ENCODE measurements at regions not wholly inside any gene's neighbourhood (a gene's known extent, or its start where the extent isn't known, plus 50 kb on each side); places are given as distances from the start of the nearest gene placed in this dataset.

- no peaks in the 10 kb centered on the region for H3K4me1 ChIP-seq
- no peaks in the 10 kb centered on the region for H3K9me3 ChIP-seq
- H3K27me3 ChIP-seq: no peaks in the 10 kb centered on the region
- TF ChIP-seq POLR2A (IDR thresholded peaks at IDR 0.05) (no peak), CTCF (IDR thresholded peaks at IDR 0.05) (no peak)
- DNase-seq: no peak
- intact Hi-C loops (cut with DNase I; ENCODE audit: low total_unique reads): no loop called here
- H3K27ac ChIP-seq: no peak overlapping the region
- H3K4me3 ChIP-seq: no peak overlapping the region
- no peaks in the 10 kb centered on the region for H3K36me3 ChIP-seq
Measured at GRCh38 chr15:61519296-61519695, 290.2 kb upstream of the RORA start.

- Histone ChIP-seq H3K27me3 (no peaks in the 10 kb centered on the region), H3K36me3 (no peaks in the 10 kb centered on the region), H3K4me1 (no peaks in the 10 kb centered on the region), H3K4me3 (no peak overlapping the region), H3K27ac (no peak overlapping the region), H3K9me3 (no peaks in the 10 kb centered on the region)
- DNase-seq: no peak
- intact Hi-C loops (cut with DNase I; ENCODE audit: low total_unique reads): no loop called here
- no peak for TF ChIP-seq POLR2A (IDR thresholded peaks at IDR 0.05)
- no peak for TF ChIP-seq CTCF (IDR thresholded peaks at IDR 0.05)
Measured at GRCh38 chr15:61518191-61518950, 289.3 kb upstream of the RORA start.

- intact Hi-C loops (cut with DNase I; ENCODE audit: low total_unique reads): no loop called here
- no peaks in the 10 kb centered on the region for H3K27me3 ChIP-seq
- no peaks in the 10 kb centered on the region for H3K36me3 ChIP-seq
- DNase-seq: no peak
- H3K9me3 ChIP-seq: no peaks in the 10 kb centered on the region
- TF ChIP-seq POLR2A (IDR thresholded peaks at IDR 0.05) (no peak), CTCF (IDR thresholded peaks at IDR 0.05) (no peak)
- H3K4me1 ChIP-seq: no peaks in the 10 kb centered on the region
- H3K4me3 ChIP-seq: no peak overlapping the region
- H3K27ac ChIP-seq: no peak overlapping the region
Measured at GRCh38 chr15:61517776-61518175, 288.7 kb upstream of the RORA start.

GRCh38 chr15:61517335-61517734 lies 288.2 kb upstream of the RORA start:
- no peak for TF ChIP-seq POLR2A (IDR thresholded peaks at IDR 0.05)
- TF ChIP-seq CTCF (IDR thresholded peaks at IDR 0.05): no peak
- DNase-seq: no peak
- Histone ChIP-seq H3K36me3 (no peaks in the 10 kb centered on the region), H3K9me3 (no peaks in the 10 kb centered on the region), H3K4me3 (no peak overlapping the region), H3K27ac (no peak overlapping the region), H3K27me3 (no peaks in the 10 kb centered on the region), H3K4me1 (no peaks in the 10 kb centered on the region)
- intact Hi-C loops (cut with DNase I; ENCODE audit: low total_unique reads): no loop called here

- no peak overlapping the region for H3K27ac ChIP-seq
- H3K4me3 ChIP-seq: no peak overlapping the region
- no peak for TF ChIP-seq CTCF (IDR thresholded peaks at IDR 0.05)
- TF ChIP-seq POLR2A (IDR thresholded peaks at IDR 0.05): no peak
- DNase-seq: no peak
- H3K36me3 ChIP-seq: no peaks in the 10 kb centered on the region
- no peaks in the 10 kb centered on the region for H3K27me3 ChIP-seq
- intact Hi-C loops (cut with DNase I; ENCODE audit: low total_unique reads): no loop called here
- no peaks in the 10 kb centered on the region for H3K4me1 ChIP-seq
- no peaks in the 10 kb centered on the region for H3K9me3 ChIP-seq
Measured at GRCh38 chr15:61511756-61512155, 282.7 kb upstream of the RORA start.

Measured in uterus (tissue), 3 donors.